Neural crest cell (in vitro differentiated cells): ENCODE measurements at regions not wholly inside any gene's neighbourhood (a gene's known extent, or its start where the extent isn't known, plus 50 kb on each side); places are given as distances from the start of the nearest gene placed in this dataset.
A peak's percentile ranks its signal among the peaks of the same experiment; 100 is the strongest.

Experiments used
- DNase-seq: peaks from one replicate; pipeline ENCODE4 v3.0.0; 2021; ENCODE audit warnings: low read depth, mixed read lengths, low spot score
- H3K27ac Mint-ChIP-seq: one replicate; pipeline ENCODE4 v1.8.0; 2021; ENCODE audit warnings: mild to moderate bottlenecking, mixed read lengths; ENCODE audit not compliant: unreplicated experiment
- H3K27me3 Mint-ChIP-seq: 2 replicates; pipeline ENCODE4 v1.8.0; 2021; ENCODE audit warnings: low read depth, mild to moderate bottlenecking, mixed read lengths
- H3K36me3 Mint-ChIP-seq: 2 replicates; pipeline ENCODE4 v1.8.0; 2021; ENCODE audit warnings: low read depth, mild to moderate bottlenecking, mixed read lengths
- H3K4me1 Mint-ChIP-seq: 2 replicates; pipeline ENCODE4 v1.8.0; 2021; ENCODE audit warnings: mixed read lengths
- H3K4me3 Mint-ChIP-seq: one replicate; pipeline ENCODE4 v1.8.0; 2021; ENCODE audit warnings: mild to moderate bottlenecking, mixed read lengths
- H3K9me3 Mint-ChIP-seq: 2 replicates; pipeline ENCODE4 v1.8.0; 2021; ENCODE audit warnings: mixed read lengths
- TF ChIP-seq, protein P1 (sequence below): fragments of 200-600 bp; sonication (generic); conservative IDR thresholded peaks from 2 replicates; pipeline ENCODE4 v1.5.0; 2021; ENCODE audit warnings: antibody characterized with exemption, mild to moderate bottlenecking

DNA sequence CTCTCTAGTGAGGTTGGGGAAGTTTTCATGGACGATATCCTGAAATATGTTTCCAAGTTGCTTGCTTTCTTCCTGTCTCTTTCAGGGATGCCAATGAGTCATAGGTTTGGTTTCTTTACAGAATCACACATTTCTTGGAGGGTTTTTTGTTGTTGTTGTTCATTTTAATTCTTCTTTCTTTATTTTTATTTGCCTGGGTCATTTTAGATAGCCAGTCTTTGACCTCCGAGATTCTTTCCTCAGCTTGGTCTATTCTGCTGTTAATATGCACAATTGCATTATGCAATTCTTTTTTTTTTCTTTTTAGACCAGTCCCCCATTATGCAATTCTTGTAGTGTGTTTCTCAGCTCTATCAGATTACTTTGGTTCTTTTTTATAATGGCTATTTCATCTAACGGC lies 338.9 kb downstream of the AEBP2 start:
- no peaks in the 10 kb centered on the region for H3K36me3 Mint-ChIP-seq
- H3K27ac Mint-ChIP-seq: no peak overlapping the region
- TF ChIP-seq, protein P1, sequence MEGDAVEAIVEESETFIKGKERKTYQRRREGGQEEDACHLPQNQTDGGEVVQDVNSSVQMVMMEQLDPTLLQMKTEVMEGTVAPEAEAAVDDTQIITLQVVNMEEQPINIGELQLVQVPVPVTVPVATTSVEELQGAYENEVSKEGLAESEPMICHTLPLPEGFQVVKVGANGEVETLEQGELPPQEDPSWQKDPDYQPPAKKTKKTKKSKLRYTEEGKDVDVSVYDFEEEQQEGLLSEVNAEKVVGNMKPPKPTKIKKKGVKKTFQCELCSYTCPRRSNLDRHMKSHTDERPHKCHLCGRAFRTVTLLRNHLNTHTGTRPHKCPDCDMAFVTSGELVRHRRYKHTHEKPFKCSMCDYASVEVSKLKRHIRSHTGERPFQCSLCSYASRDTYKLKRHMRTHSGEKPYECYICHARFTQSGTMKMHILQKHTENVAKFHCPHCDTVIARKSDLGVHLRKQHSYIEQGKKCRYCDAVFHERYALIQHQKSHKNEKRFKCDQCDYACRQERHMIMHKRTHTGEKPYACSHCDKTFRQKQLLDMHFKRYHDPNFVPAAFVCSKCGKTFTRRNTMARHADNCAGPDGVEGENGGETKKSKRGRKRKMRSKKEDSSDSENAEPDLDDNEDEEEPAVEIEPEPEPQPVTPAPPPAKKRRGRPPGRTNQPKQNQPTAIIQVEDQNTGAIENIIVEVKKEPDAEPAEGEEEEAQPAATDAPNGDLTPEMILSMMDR: no peak
- no peak overlapping the region for H3K4me3 Mint-ChIP-seq
- no peak for DNase-seq
- peaks cover 14% of the 10 kb centered on the region for H3K9me3 Mint-ChIP-seq
- peaks cover 12% of the 10 kb centered on the region for H3K4me1 Mint-ChIP-seq
- no peaks in the 10 kb centered on the region for H3K27me3 Mint-ChIP-seq

- no peak overlapping the region for H3K4me3 Mint-ChIP-seq
- peaks cover 14% of the 10 kb centered on the region for H3K9me3 Mint-ChIP-seq
- TF ChIP-seq, protein P1: no peak
- no peak for DNase-seq
- H3K36me3 Mint-ChIP-seq: no peaks in the 10 kb centered on the region
- H3K27me3 Mint-ChIP-seq: no peaks in the 10 kb centered on the region
- peak overlapping the region; percentile 64 for H3K27ac Mint-ChIP-seq
- peaks cover 13% of the 10 kb centered on the region for H3K4me1 Mint-ChIP-seq
Observed at GRCh38 chr12:19778797-19779196, 339.5 kb downstream of the AEBP2 start.

DNA sequence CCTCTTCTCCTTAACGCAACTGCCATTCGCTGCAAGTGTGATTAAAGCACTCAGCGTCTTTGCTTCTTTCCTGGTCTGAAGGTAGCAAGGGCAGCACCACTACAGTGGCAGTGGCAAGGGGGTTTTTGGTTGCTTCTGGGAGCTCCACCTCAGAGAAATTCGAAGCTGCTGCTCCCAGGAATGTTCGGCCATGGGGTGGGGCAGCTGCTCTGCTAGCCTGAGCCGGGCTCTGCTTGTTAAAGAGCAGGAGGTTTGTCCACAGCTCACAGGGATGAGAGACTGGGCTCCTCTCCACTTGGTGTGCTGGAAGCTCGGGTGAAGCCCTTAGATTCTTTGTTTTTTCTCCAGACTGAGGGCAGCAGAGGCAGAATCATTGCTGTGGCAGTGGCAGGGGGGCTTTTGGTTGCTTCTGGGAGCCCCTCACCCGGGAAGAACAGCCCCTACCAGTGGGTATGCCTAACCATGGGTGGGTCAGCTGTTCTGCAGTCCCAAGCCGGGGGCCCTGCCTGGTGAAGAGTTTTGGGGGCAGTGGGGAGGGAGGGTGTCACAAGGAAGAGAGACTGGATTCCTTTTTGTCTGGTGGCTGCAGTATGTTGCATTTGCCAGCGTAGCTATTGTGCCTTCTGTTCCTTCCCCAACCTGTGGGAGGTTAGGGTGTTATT lies 340.2 kb downstream of the AEBP2 start:
- DNase-seq: no peak
- Mint-ChIP-seq H3K9me3 (peaks cover 11% of the 10 kb centered on the region), H3K27ac (no peak overlapping the region)

GRCh38 chr12:19780460-19780859 lies 341.2 kb downstream of the AEBP2 start:
- Mint-ChIP-seq H3K9me3 (peaks cover 11% of the 10 kb centered on the region), H3K36me3 (peaks cover 2% of the 10 kb centered on the region), H3K4me1 (peaks cover 13% of the 10 kb centered on the region), H3K27me3 (no peaks in the 10 kb centered on the region), H3K4me3 (no peak overlapping the region), H3K27ac (no peak overlapping the region)
- DNase-seq: no peak
- TF ChIP-seq, protein P1: no peak

More for the DNA sequence above, 340.2 kb downstream of the AEBP2 start:
- no peaks in the 10 kb centered on the region for H3K36me3 Mint-ChIP-seq
- peaks cover 13% of the 10 kb centered on the region for H3K4me1 Mint-ChIP-seq
- H3K27me3 Mint-ChIP-seq: no peaks in the 10 kb centered on the region
- TF ChIP-seq, protein P1: no peak
- no peak overlapping the region for H3K4me3 Mint-ChIP-seq

GRCh38 chr12:19783547-19784444 lies 344.5 kb downstream of the AEBP2 start:
- Mint-ChIP-seq H3K36me3 (peaks cover 7% of the 10 kb centered on the region), H3K9me3 (peaks cover 15% of the 10 kb centered on the region), H3K4me3 (no peak overlapping the region), H3K27me3 (no peaks in the 10 kb centered on the region), H3K4me1 (peaks cover 4% of the 10 kb centered on the region), H3K27ac (peak overlapping the region; percentile 93)
- DNase-seq: no peak
- TF ChIP-seq, protein P1: no peak
